ENCODE measurements at regions not wholly inside any gene's neighbourhood (a gene's known extent, or its start where the extent isn't known, plus 50 kb on each side); places are given as distances from the start of the nearest gene placed in this dataset.

DNA sequence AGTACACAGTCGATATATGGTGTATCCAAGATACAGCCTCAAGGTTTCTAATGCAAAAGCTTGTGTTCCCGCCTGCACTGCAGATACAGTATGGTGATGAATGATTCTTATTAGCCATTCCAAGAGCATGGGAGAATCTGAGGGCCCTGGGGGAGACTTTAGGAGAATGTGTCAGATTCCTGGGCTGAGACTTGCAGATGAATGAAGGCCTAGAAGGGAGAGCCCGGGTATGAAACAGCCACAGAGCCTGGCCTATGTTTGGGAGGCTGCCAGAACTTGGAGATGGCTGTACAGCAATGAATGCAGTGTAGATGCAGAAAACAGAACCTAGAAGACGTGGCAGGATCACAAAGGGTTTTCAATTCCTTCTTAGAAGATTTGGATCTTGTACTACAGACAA is 510.7 kb downstream of the HAPSTR1 start:
- Histone ChIP-seq H2AFZ (ENCODE audit: low read depth, low read length) (no peak overlapping the region), H3K4me2 (ENCODE audit: low read length) (no peak overlapping the region), H3K27ac (ENCODE audit: low read depth, low read length) (no peak overlapping the region), H3K36me3 (ENCODE audit: insufficient read depth, low read length) (no peaks in the 10 kb centered on the region), H3K9me3 (ENCODE audit: insufficient read depth, low read depth, low read length) (no peaks in the 10 kb centered on the region), H4K20me1 (ENCODE audit: insufficient read depth, low read length) (no peaks in the 10 kb centered on the region), H3K9ac (ENCODE audit: low read length) (no peak overlapping the region), H3K4me3 (ENCODE audit: insufficient read depth, low read depth, low read length) (no peak overlapping the region), H3K79me2 (ENCODE audit: insufficient read depth, low read length) (no peaks in the 10 kb centered on the region), H3K4me1 (ENCODE audit: insufficient read depth, low read length) (no peaks in the 10 kb centered on the region), H3K27me3 (ENCODE audit: insufficient read depth, low read length) (no peaks in the 10 kb centered on the region)
- FAIRE-seq, result no peak
- Mint-ChIP-seq H3K4me3 (ENCODE audit: unreplicated experiment) (no peak overlapping the region), H3K27ac (ENCODE audit: unreplicated experiment) (no peak overlapping the region), H3K4me1 (ENCODE audit: low read depth, unreplicated experiment) (no peaks in the 10 kb centered on the region), H3K9me3 (ENCODE audit: unreplicated experiment) (no peaks in the 10 kb centered on the region), H3K36me3 (ENCODE audit: low read depth, unreplicated experiment) (no peaks in the 10 kb centered on the region), H3K27me3 (ENCODE audit: low read depth, unreplicated experiment) (peaks cover 7% of the 10 kb centered on the region)
- no peak for DNase-seq (ENCODE audit: low read depth)
- TF ChIP-seq EZH2 (IDR thresholded peaks at IDR 0.05; ENCODE audit: insufficient read depth, low read length), result no peak
- TF ChIP-seq, protein P1, sequence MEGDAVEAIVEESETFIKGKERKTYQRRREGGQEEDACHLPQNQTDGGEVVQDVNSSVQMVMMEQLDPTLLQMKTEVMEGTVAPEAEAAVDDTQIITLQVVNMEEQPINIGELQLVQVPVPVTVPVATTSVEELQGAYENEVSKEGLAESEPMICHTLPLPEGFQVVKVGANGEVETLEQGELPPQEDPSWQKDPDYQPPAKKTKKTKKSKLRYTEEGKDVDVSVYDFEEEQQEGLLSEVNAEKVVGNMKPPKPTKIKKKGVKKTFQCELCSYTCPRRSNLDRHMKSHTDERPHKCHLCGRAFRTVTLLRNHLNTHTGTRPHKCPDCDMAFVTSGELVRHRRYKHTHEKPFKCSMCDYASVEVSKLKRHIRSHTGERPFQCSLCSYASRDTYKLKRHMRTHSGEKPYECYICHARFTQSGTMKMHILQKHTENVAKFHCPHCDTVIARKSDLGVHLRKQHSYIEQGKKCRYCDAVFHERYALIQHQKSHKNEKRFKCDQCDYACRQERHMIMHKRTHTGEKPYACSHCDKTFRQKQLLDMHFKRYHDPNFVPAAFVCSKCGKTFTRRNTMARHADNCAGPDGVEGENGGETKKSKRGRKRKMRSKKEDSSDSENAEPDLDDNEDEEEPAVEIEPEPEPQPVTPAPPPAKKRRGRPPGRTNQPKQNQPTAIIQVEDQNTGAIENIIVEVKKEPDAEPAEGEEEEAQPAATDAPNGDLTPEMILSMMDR (IDR thresholded peaks at IDR 0.05; ENCODE audit: insufficient read depth, low read depth, low read length), result no peak

GRCh38 chr16:9603316-9603715 is 511.9 kb downstream of the HAPSTR1 start:
- no peak for TF ChIP-seq EZH2 (IDR thresholded peaks at IDR 0.05; ENCODE audit: insufficient read depth, low read length)
- TF ChIP-seq, protein P1 (IDR thresholded peaks at IDR 0.05; ENCODE audit: insufficient read depth, low read depth, low read length), result no peak
- H3K27ac Mint-ChIP-seq (ENCODE audit: unreplicated experiment), result no peak overlapping the region
- H3K4me1 ChIP-seq (ENCODE audit: insufficient read depth, low read length), result no peaks in the 10 kb centered on the region
- no peaks in the 10 kb centered on the region for H3K36me3 Mint-ChIP-seq (ENCODE audit: low read depth, unreplicated experiment)
- H3K9me3 Mint-ChIP-seq (ENCODE audit: unreplicated experiment), result no peaks in the 10 kb centered on the region
- H3K27me3 Mint-ChIP-seq (ENCODE audit: low read depth, unreplicated experiment), result peaks cover 4% of the 10 kb centered on the region
- no peak for DNase-seq (ENCODE audit: low read depth)
- FAIRE-seq, result no peak
- no peaks in the 10 kb centered on the region for H3K79me2 ChIP-seq (ENCODE audit: insufficient read depth, low read length)
- H3K36me3 ChIP-seq (ENCODE audit: insufficient read depth, low read length), result no peaks in the 10 kb centered on the region
- H3K27me3 ChIP-seq (ENCODE audit: insufficient read depth, low read length), result no peaks in the 10 kb centered on the region
- H3K4me1 Mint-ChIP-seq (ENCODE audit: low read depth, unreplicated experiment), result no peaks in the 10 kb centered on the region
- no peak overlapping the region for H2AFZ ChIP-seq (ENCODE audit: low read depth, low read length)
- no peak overlapping the region for H3K4me2 ChIP-seq (ENCODE audit: low read length)
- no peak overlapping the region for H3K27ac ChIP-seq (ENCODE audit: low read depth, low read length)
- H3K4me3 ChIP-seq (ENCODE audit: insufficient read depth, low read depth, low read length), result no peak overlapping the region
- H3K9me3 ChIP-seq (ENCODE audit: insufficient read depth, low read depth, low read length), result no peaks in the 10 kb centered on the region
- H4K20me1 ChIP-seq (ENCODE audit: insufficient read depth, low read length), result no peaks in the 10 kb centered on the region
- no peak overlapping the region for H3K9ac ChIP-seq (ENCODE audit: low read length)
- H3K4me3 Mint-ChIP-seq (ENCODE audit: unreplicated experiment), result no peak overlapping the region

GRCh38 chr16:9607515-9608230 is 516.2 kb downstream of the HAPSTR1 start:
- Mint-ChIP-seq H3K36me3 (ENCODE audit: low read depth, unreplicated experiment) (no peaks in the 10 kb centered on the region), H3K4me3 (ENCODE audit: unreplicated experiment) (no peak overlapping the region), H3K27ac (ENCODE audit: unreplicated experiment) (no peak overlapping the region), H3K9me3 (ENCODE audit: unreplicated experiment) (no peaks in the 10 kb centered on the region), H3K27me3 (ENCODE audit: low read depth, unreplicated experiment) (peaks cover 3% of the 10 kb centered on the region), H3K4me1 (ENCODE audit: low read depth, unreplicated experiment) (peaks cover 7% of the 10 kb centered on the region)
- no peak for FAIRE-seq
- Histone ChIP-seq H3K4me3 (ENCODE audit: insufficient read depth, low read depth, low read length) (no peak overlapping the region), H3K36me3 (ENCODE audit: insufficient read depth, low read length) (no peaks in the 10 kb centered on the region), H2AFZ (ENCODE audit: low read depth, low read length) (no peak overlapping the region), H3K27me3 (ENCODE audit: insufficient read depth, low read length) (no peaks in the 10 kb centered on the region), H3K9me3 (ENCODE audit: insufficient read depth, low read depth, low read length) (no peaks in the 10 kb centered on the region), H3K79me2 (ENCODE audit: insufficient read depth, low read length) (no peaks in the 10 kb centered on the region), H3K9ac (ENCODE audit: low read length) (no peak overlapping the region), H4K20me1 (ENCODE audit: insufficient read depth, low read length) (no peaks in the 10 kb centered on the region), H3K4me1 (ENCODE audit: insufficient read depth, low read length) (no peaks in the 10 kb centered on the region), H3K27ac (ENCODE audit: low read depth, low read length) (no peak overlapping the region), H3K4me2 (ENCODE audit: low read length) (no peak overlapping the region)
- DNase-seq (ENCODE audit: low read depth), result peak; percentile 12
- TF ChIP-seq, protein P1 (IDR thresholded peaks at IDR 0.05; ENCODE audit: insufficient read depth, low read depth, low read length), result no peak
- no peak for TF ChIP-seq EZH2 (IDR thresholded peaks at IDR 0.05; ENCODE audit: insufficient read depth, low read length)
